Left ventricle myocardium inferior (tissue), 1 donor: ENCODE measurements at regions not wholly inside any gene's neighbourhood (a gene's known extent, or its start where the extent isn't known, plus 50 kb on each side); places are given as distances from the start of the nearest gene placed in this dataset.
A peak's percentile ranks its signal among the peaks of the same experiment; 100 is the strongest.

ENCODE experiments used
- DNase-seq: peaks from one replicate; pipeline ENCODE4 v3.0.0-alpha.2; 2020
- H3K27ac ChIP-seq: fragments of 200-600 bp; replicated peaks from 2 replicates; pipeline ENCODE4 v1.8.0; 2021
- H3K27me3 ChIP-seq: fragments of 200-600 bp; 2 replicates; pipeline ENCODE4 v1.8.0; 2021; ENCODE audit warnings: low read depth
- H3K36me3 ChIP-seq: fragments of 200-600 bp; 2 replicates; pipeline ENCODE4 v1.8.0; 2021
- H3K4me1 ChIP-seq: fragments of 200-600 bp; 2 replicates; pipeline ENCODE4 v1.8.0; 2021
- H3K4me3 ChIP-seq: fragments of 200-600 bp; 2 replicates; pipeline ENCODE4 v1.8.0; 2021; ENCODE audit warnings: mild to moderate bottlenecking, moderate library complexity
- H3K9me3 ChIP-seq: fragments of 200-600 bp; replicated peaks from 2 replicates; pipeline ENCODE4 v1.8.0; 2021
- CTCF ChIP-seq: fragments of 200-600 bp; IDR thresholded peaks from 2 replicates; pipeline ENCODE4 v1.8.0; 2021; ENCODE audit warnings: antibody characterized with exemption, mild to moderate bottlenecking, borderline replicate concordance
- intact Hi-C: fragments of 100-400 bp; cut with micrococcal nuclease; formaldehyde crosslinking; loops from one replicate; pipeline ENCODE4 v1.11.0; 2022
- donor health status: DM: no; HTN: yes; CAD: no; lungs with severe emphysema.

GRCh38 chr2:21267232-21267835 lies 143.6 kb downstream of the TDRD15 start:
- no peaks in the 10 kb centered on the region for H3K9me3 ChIP-seq
- peak overlapping the region; percentile 83 for H3K27ac ChIP-seq
- TF ChIP-seq CTCF: no peak
- H3K36me3 ChIP-seq: no peaks in the 10 kb centered on the region
- intact Hi-C loops: no loop called here
- H3K27me3 ChIP-seq: no peaks in the 10 kb centered on the region
- peak; percentile 47 for DNase-seq
- no peak overlapping the region for H3K4me3 ChIP-seq
- peaks cover 38% of the 10 kb centered on the region for H3K4me1 ChIP-seq

- intact Hi-C loops: no loop called here
- H3K9me3 ChIP-seq: no peaks in the 10 kb centered on the region
- peak; percentile 79 for DNase-seq
- no peaks in the 10 kb centered on the region for H3K27me3 ChIP-seq
- peak overlapping the region; percentile 83 for H3K27ac ChIP-seq
- H3K4me1 ChIP-seq: peaks cover 38% of the 10 kb centered on the region
- no peak for TF ChIP-seq CTCF
- no peak overlapping the region for H3K4me3 ChIP-seq
- no peaks in the 10 kb centered on the region for H3K36me3 ChIP-seq
Observed at GRCh38 chr2:21268197-21268877, 144.6 kb downstream of the TDRD15 start.

GRCh38 chr2:21268878-21269224 lies 145.1 kb downstream of the TDRD15 start:
- H3K9me3 ChIP-seq: no peaks in the 10 kb centered on the region
- intact Hi-C loops: no loop called here
- no peaks in the 10 kb centered on the region for H3K27me3 ChIP-seq
- peaks cover 38% of the 10 kb centered on the region for H3K4me1 ChIP-seq
- no peaks in the 10 kb centered on the region for H3K36me3 ChIP-seq
- peak overlapping the region; percentile 83 for H3K27ac ChIP-seq
- TF ChIP-seq CTCF: no peak
- no peak for DNase-seq
- H3K4me3 ChIP-seq: no peak overlapping the region

GRCh38 chr2:21269382-21269781 lies 145.6 kb downstream of the TDRD15 start:
- intact Hi-C loops: no loop called here
- H3K4me1 ChIP-seq: peaks cover 38% of the 10 kb centered on the region
- DNase-seq: no peak
- H3K27ac ChIP-seq: peak overlapping the region; percentile 83
- H3K36me3 ChIP-seq: no peaks in the 10 kb centered on the region
- H3K27me3 ChIP-seq: no peaks in the 10 kb centered on the region
- TF ChIP-seq CTCF: no peak
- no peak overlapping the region for H3K4me3 ChIP-seq
- H3K9me3 ChIP-seq: no peaks in the 10 kb centered on the region

GRCh38 chr2:21270083-21270491 lies 146.3 kb downstream of the TDRD15 start:
- intact Hi-C loops: no loop called here
- H3K9me3 ChIP-seq: no peaks in the 10 kb centered on the region
- no peaks in the 10 kb centered on the region for H3K27me3 ChIP-seq
- TF ChIP-seq CTCF: no peak
- peaks cover 38% of the 10 kb centered on the region for H3K4me1 ChIP-seq
- peak overlapping the region; percentile 83 for H3K27ac ChIP-seq
- no peak for DNase-seq
- H3K36me3 ChIP-seq: no peaks in the 10 kb centered on the region
- no peak overlapping the region for H3K4me3 ChIP-seq
